Adipocyte (in vitro differentiated cells): ENCODE measurements at regions not wholly inside any gene's neighbourhood (a gene's known extent, or its start where the extent isn't known, plus 50 kb on each side); places are given as distances from the start of the nearest gene placed in this dataset.

Experiments used
- DNase-seq: peaks from one replicate; pipeline ENCODE4 v3.0.0-alpha.2; 2015; ENCODE audit warnings: low read depth
- H3K27me3 ChIP-seq: replicated peaks from 2 replicates; pipeline ENCODE4 v1.7.0; 2013; ENCODE audit warnings: mild to moderate bottlenecking, low read length, moderate library complexity; ENCODE audit not compliant: control insufficient read depth, insufficient read depth
- H3K36me3 ChIP-seq: 2 replicates; pipeline ENCODE4 v1.7.0; 2013; ENCODE audit warnings: low read length, mild to moderate bottlenecking, moderate library complexity; ENCODE audit not compliant: control insufficient read depth, insufficient read depth, severe bottlenecking
- H3K4me1 ChIP-seq: 2 replicates; pipeline ENCODE4 v1.7.0; 2013; ENCODE audit warnings: mild to moderate bottlenecking, low read length, moderate library complexity; ENCODE audit not compliant: control insufficient read depth, insufficient read depth
- H3K4me3 ChIP-seq: 2 replicates; pipeline ENCODE4 v1.7.0; 2013; ENCODE audit warnings: mild to moderate bottlenecking, low read length, moderate library complexity
- H3K9ac ChIP-seq: 2 replicates; pipeline ENCODE4 v1.7.0; 2013; ENCODE audit warnings: mild to moderate bottlenecking, low read length, moderate library complexity
- H3K9me3 ChIP-seq: 2 replicates; pipeline ENCODE4 v1.7.0; 2013; ENCODE audit warnings: mild to moderate bottlenecking, low read length, moderate library complexity; ENCODE audit not compliant: control insufficient read depth

- Histone ChIP-seq H3K4me3 (no peak overlapping the region), H3K9me3 (no peaks in the 10 kb centered on the region), H3K36me3 (no peaks in the 10 kb centered on the region), H3K9ac (no peak overlapping the region), H3K27me3 (peaks cover 21% of the 10 kb centered on the region), H3K4me1 (no peaks in the 10 kb centered on the region)
- DNase-seq: no peak
These were observed 222.9 kb upstream of the ASIC2 start for GRCh38 chr17:33515974-33516373.

GRCh38 chr17:33516645-33517044, 223.6 kb upstream of the ASIC2 start:
- no peaks in the 10 kb centered on the region for H3K9me3 ChIP-seq
- H3K4me3 ChIP-seq: no peak overlapping the region
- H3K9ac ChIP-seq: no peak overlapping the region
- H3K36me3 ChIP-seq: no peaks in the 10 kb centered on the region
- peaks cover 27% of the 10 kb centered on the region for H3K27me3 ChIP-seq
- no peaks in the 10 kb centered on the region for H3K4me1 ChIP-seq
- DNase-seq: no peak

- Histone ChIP-seq H3K4me1 (no peaks in the 10 kb centered on the region), H3K9ac (no peak overlapping the region), H3K4me3 (no peak overlapping the region), H3K9me3 (no peaks in the 10 kb centered on the region), H3K36me3 (no peaks in the 10 kb centered on the region), H3K27me3 (peaks cover 27% of the 10 kb centered on the region)
- DNase-seq: no peak
These were observed 224.7 kb upstream of the ASIC2 start for GRCh38 chr17:33517746-33518145.

GRCh38 chr17:33519692-33520091, 226.6 kb upstream of the ASIC2 start:
- no peak overlapping the region for H3K9ac ChIP-seq
- H3K4me1 ChIP-seq: no peaks in the 10 kb centered on the region
- peaks cover 33% of the 10 kb centered on the region for H3K27me3 ChIP-seq
- no peak overlapping the region for H3K4me3 ChIP-seq
- no peak for DNase-seq
- H3K36me3 ChIP-seq: no peaks in the 10 kb centered on the region
- H3K9me3 ChIP-seq: no peaks in the 10 kb centered on the region

GRCh38 chr17:33520426-33521330, 227.6 kb upstream of the ASIC2 start:
- no peak overlapping the region for H3K4me3 ChIP-seq
- H3K27me3 ChIP-seq: peaks cover 33% of the 10 kb centered on the region
- H3K4me1 ChIP-seq: no peaks in the 10 kb centered on the region
- no peaks in the 10 kb centered on the region for H3K9me3 ChIP-seq
- no peak overlapping the region for H3K9ac ChIP-seq
- H3K36me3 ChIP-seq: no peaks in the 10 kb centered on the region
- DNase-seq: no peak

GRCh38 chr17:33521784-33522183, 228.7 kb upstream of the ASIC2 start:
- DNase-seq: no peak
- H3K27me3 ChIP-seq: peaks cover 26% of the 10 kb centered on the region

GRCh38 chr17:33522623-33523022, 229.5 kb upstream of the ASIC2 start:
- no peaks in the 10 kb centered on the region for H3K36me3 ChIP-seq
- DNase-seq: no peak
- peaks cover 25% of the 10 kb centered on the region for H3K27me3 ChIP-seq
- H3K4me1 ChIP-seq: no peaks in the 10 kb centered on the region
- H3K4me3 ChIP-seq: no peak overlapping the region
- peaks cover 9% of the 10 kb centered on the region for H3K9me3 ChIP-seq
- H3K9ac ChIP-seq: no peak overlapping the region

More at GRCh38 chr17:33521784-33522183, 228.7 kb upstream of the ASIC2 start:
- Histone ChIP-seq H3K36me3 (no peaks in the 10 kb centered on the region), H3K4me1 (no peaks in the 10 kb centered on the region), H3K4me3 (no peak overlapping the region), H3K9ac (no peak overlapping the region), H3K9me3 (peaks cover under 1% of the 10 kb centered on the region)

- H3K9me3 ChIP-seq: peaks cover 17% of the 10 kb centered on the region
- no peaks in the 10 kb centered on the region for H3K36me3 ChIP-seq
- H3K9ac ChIP-seq: no peak overlapping the region
- peaks cover 28% of the 10 kb centered on the region for H3K27me3 ChIP-seq
- DNase-seq: no peak
- H3K4me3 ChIP-seq: no peak overlapping the region
- H3K4me1 ChIP-seq: no peaks in the 10 kb centered on the region
These were observed 230.5 kb upstream of the ASIC2 start for GRCh38 chr17:33523577-33523981.

- H3K36me3 ChIP-seq: no peaks in the 10 kb centered on the region
- peaks cover 24% of the 10 kb centered on the region for H3K27me3 ChIP-seq
- no peak for DNase-seq
- no peak overlapping the region for H3K4me3 ChIP-seq
- no peak overlapping the region for H3K9ac ChIP-seq
- peaks cover 22% of the 10 kb centered on the region for H3K9me3 ChIP-seq
- no peaks in the 10 kb centered on the region for H3K4me1 ChIP-seq
These were observed 232.1 kb upstream of the ASIC2 start for GRCh38 chr17:33525186-33525585.

GRCh38 chr17:33526717-33527116, 233.6 kb upstream of the ASIC2 start:
- peaks cover 20% of the 10 kb centered on the region for H3K27me3 ChIP-seq
- no peaks in the 10 kb centered on the region for H3K36me3 ChIP-seq
- H3K9me3 ChIP-seq: peaks cover 22% of the 10 kb centered on the region
- no peak overlapping the region for H3K4me3 ChIP-seq
- no peaks in the 10 kb centered on the region for H3K4me1 ChIP-seq
- no peak overlapping the region for H3K9ac ChIP-seq
- no peak for DNase-seq

GRCh38 chr17:33527290-33527689, 234.2 kb upstream of the ASIC2 start:
- H3K4me1 ChIP-seq: no peaks in the 10 kb centered on the region

More at GRCh38 chr17:33527290-33527689, 234.2 kb upstream of the ASIC2 start:
- no peak for DNase-seq
- no peak overlapping the region for H3K9ac ChIP-seq
- H3K36me3 ChIP-seq: no peaks in the 10 kb centered on the region
- peaks cover 22% of the 10 kb centered on the region for H3K9me3 ChIP-seq
- peaks cover 20% of the 10 kb centered on the region for H3K27me3 ChIP-seq
- no peak overlapping the region for H3K4me3 ChIP-seq
